Gastroesophageal sphincter (tissue), 3 donors: ENCODE measurements at regions not wholly inside any gene's neighbourhood (a gene's known extent, or its start where the extent isn't known, plus 50 kb on each side); places are given as distances from the start of the nearest gene placed in this dataset.

ENCODE experiments used
- POLR2A ChIP-seq, 2 donors: fragments of 450-650 bp; IDR thresholded peaks; one replicate each; pipeline ENCODE4 v1.6.1; 2017; ENCODE audit warnings: antibody characterized with exemption in 2 of 2, mild to moderate bottlenecking in 2 of 2, moderate library complexity in 1 of 2
- TF ChIP-seq, protein P1 (sequence below), 4 experiments: fragments of 200-600 bp in 2 of 4; fragments of 450-650 bp in 2 of 4; sonication (generic) in 1 of 4; IDR thresholded peaks; one replicate each; pipeline ENCODE4 v1.5.1; 2017 to 2019; ENCODE audit warnings: antibody characterized with exemption in 4 of 4, mild to moderate bottlenecking in 2 of 4, moderate library complexity in 2 of 4

GRCh38 chr17:72379516-72379915 is 258.7 kb downstream of the SOX9 start:
- no peak for TF ChIP-seq POLR2A (IDR thresholded peaks at IDR 0.05)
- TF ChIP-seq, protein P1, sequence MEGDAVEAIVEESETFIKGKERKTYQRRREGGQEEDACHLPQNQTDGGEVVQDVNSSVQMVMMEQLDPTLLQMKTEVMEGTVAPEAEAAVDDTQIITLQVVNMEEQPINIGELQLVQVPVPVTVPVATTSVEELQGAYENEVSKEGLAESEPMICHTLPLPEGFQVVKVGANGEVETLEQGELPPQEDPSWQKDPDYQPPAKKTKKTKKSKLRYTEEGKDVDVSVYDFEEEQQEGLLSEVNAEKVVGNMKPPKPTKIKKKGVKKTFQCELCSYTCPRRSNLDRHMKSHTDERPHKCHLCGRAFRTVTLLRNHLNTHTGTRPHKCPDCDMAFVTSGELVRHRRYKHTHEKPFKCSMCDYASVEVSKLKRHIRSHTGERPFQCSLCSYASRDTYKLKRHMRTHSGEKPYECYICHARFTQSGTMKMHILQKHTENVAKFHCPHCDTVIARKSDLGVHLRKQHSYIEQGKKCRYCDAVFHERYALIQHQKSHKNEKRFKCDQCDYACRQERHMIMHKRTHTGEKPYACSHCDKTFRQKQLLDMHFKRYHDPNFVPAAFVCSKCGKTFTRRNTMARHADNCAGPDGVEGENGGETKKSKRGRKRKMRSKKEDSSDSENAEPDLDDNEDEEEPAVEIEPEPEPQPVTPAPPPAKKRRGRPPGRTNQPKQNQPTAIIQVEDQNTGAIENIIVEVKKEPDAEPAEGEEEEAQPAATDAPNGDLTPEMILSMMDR (IDR thresholded peaks at IDR 0.05): no peak
